DOHH2 (cell line): ENCODE measurements at regions not wholly inside any gene's neighbourhood (a gene's known extent, or its start where the extent isn't known, plus 50 kb on each side); places are given as distances from the start of the nearest gene placed in this dataset.

ENCODE experiments used
- H3F3A ChIP-seq: fragments of 200-600 bp; sonication (generic), shearing (Covaris generic); 2 replicates; pipeline ENCODE4 v1.6.0; 2016; ENCODE audit warnings: antibody characterized with exemption, mild to moderate bottlenecking; ENCODE audit not compliant: control insufficient read depth, insufficient read depth
- H3K27ac ChIP-seq: fragments of 200-600 bp; sonication (generic); 2 replicates; pipeline ENCODE4 v1.5.1; 2014; ENCODE audit warnings: low read depth, mild to moderate bottlenecking, low read length, moderate library complexity
- H3K27me3 ChIP-seq: fragments of 200-600 bp; sonication (generic); 2 replicates; pipeline ENCODE4 v1.6.1; 2014; ENCODE audit warnings: mild to moderate bottlenecking, low read length, mixed read lengths; ENCODE audit not compliant: control insufficient read depth
- H3K36me3 ChIP-seq: fragments of 200-600 bp; sonication (generic); 2 replicates; pipeline ENCODE4 v1.6.1; 2014; ENCODE audit warnings: mild to moderate bottlenecking, low read length, moderate library complexity, mixed read lengths; ENCODE audit not compliant: control insufficient read depth
- H3K4me1 ChIP-seq: fragments of 200-600 bp; sonication (generic); 2 replicates; pipeline ENCODE4 v1.6.1; 2014; ENCODE audit warnings: mild to moderate bottlenecking, low read length, mixed read lengths; ENCODE audit not compliant: control insufficient read depth
- H3K4me2 ChIP-seq: fragments of 200-600 bp; sonication (generic); 2 replicates; pipeline ENCODE4 v1.6.0; 2014; ENCODE audit warnings: mild to moderate bottlenecking, low read length, moderate library complexity
- H3K4me3 ChIP-seq: fragments of 200-600 bp; sonication (generic); 2 replicates; pipeline ENCODE4 v1.5.1; 2014; ENCODE audit warnings: mild to moderate bottlenecking, low read length, mixed read lengths
- H3K79me2 ChIP-seq: fragments of 200-600 bp; sonication (generic); 2 replicates; pipeline ENCODE4 v1.6.1; 2014; ENCODE audit warnings: mild to moderate bottlenecking, low read length, mixed read lengths; ENCODE audit not compliant: control insufficient read depth
- H3K9me2 ChIP-seq: fragments of 200-600 bp; sonication (generic); replicated peaks from 2 replicates; pipeline ENCODE4 v1.6.1; 2014; ENCODE audit warnings: mild to moderate bottlenecking, low read length, mixed read lengths; ENCODE audit not compliant: control insufficient read depth
- H3K9me3 ChIP-seq: fragments of 200-600 bp; sonication (generic); 2 replicates; pipeline ENCODE4 v1.6.1; 2014; ENCODE audit warnings: antibody characterized with exemption, low read length, mixed read lengths; ENCODE audit not compliant: control insufficient read depth, insufficient read depth
- H4K20me1 ChIP-seq: fragments of 200-600 bp; sonication (generic); 2 replicates; pipeline ENCODE4 v1.6.0; 2014; ENCODE audit warnings: low read depth, mild to moderate bottlenecking, antibody characterized with exemption, low read length, moderate library complexity; ENCODE audit not compliant: control insufficient read depth, insufficient read depth
- CTCF ChIP-seq: fragments of 200-600 bp; sonication (generic); IDR thresholded peaks from one replicate; pipeline ENCODE4 v1.5.1; 2014; ENCODE audit warnings: antibody characterized with exemption, mild to moderate bottlenecking, low read depth, low read length; ENCODE audit not compliant: poor library complexity, severe bottlenecking
- EZH2phosphoT487 ChIP-seq: fragments of 200-600 bp; sonication (generic); IDR thresholded peaks from 2 replicates; pipeline ENCODE4 v1.6.1; 2017; ENCODE audit warnings: borderline replicate concordance, mild to moderate bottlenecking, antibody characterized with exemption, low read length, moderate library complexity, mixed read lengths

GRCh38 chr6:137767465-137767864, 99.6 kb upstream of the TNFAIP3 start:
- H3K4me3 ChIP-seq = no peak overlapping the region
- TF ChIP-seq EZH2phosphoT487 (no peak), CTCF (no peak)
- no peak overlapping the region for H3K27ac ChIP-seq
- no peaks in the 10 kb centered on the region for H4K20me1 ChIP-seq
- no peaks in the 10 kb centered on the region for H3K36me3 ChIP-seq
- no peaks in the 10 kb centered on the region for H3K9me2 ChIP-seq
- no peaks in the 10 kb centered on the region for H3K79me2 ChIP-seq
- peaks cover 19% of the 10 kb centered on the region for H3K4me1 ChIP-seq
- H3K4me2 ChIP-seq = no peak overlapping the region
- H3F3A ChIP-seq = no peaks in the 10 kb centered on the region
- H3K27me3 ChIP-seq = no peaks in the 10 kb centered on the region
- no peaks in the 10 kb centered on the region for H3K9me3 ChIP-seq

GRCh38 chr6:137767911-137768690, 99.0 kb upstream of the TNFAIP3 start:
- Histone ChIP-seq H3K4me2 (no peak overlapping the region), H3K4me3 (no peak overlapping the region), H3K79me2 (no peaks in the 10 kb centered on the region), H3K27me3 (no peaks in the 10 kb centered on the region), H3K36me3 (no peaks in the 10 kb centered on the region), H3F3A (no peaks in the 10 kb centered on the region), H3K9me3 (no peaks in the 10 kb centered on the region), H3K27ac (no peak overlapping the region), H3K9me2 (no peaks in the 10 kb centered on the region), H3K4me1 (peaks cover 19% of the 10 kb centered on the region), H4K20me1 (no peaks in the 10 kb centered on the region)
- no peak for TF ChIP-seq CTCF
- TF ChIP-seq EZH2phosphoT487 = no peak

GRCh38 chr6:137768935-137769334, 98.1 kb upstream of the TNFAIP3 start:
- no peak for TF ChIP-seq EZH2phosphoT487
- TF ChIP-seq CTCF = no peak
- Histone ChIP-seq H3K4me1 (peaks cover 19% of the 10 kb centered on the region), H3K9me3 (no peaks in the 10 kb centered on the region), H3K36me3 (no peaks in the 10 kb centered on the region), H4K20me1 (no peaks in the 10 kb centered on the region), H3K27ac (no peak overlapping the region), H3K27me3 (no peaks in the 10 kb centered on the region), H3K79me2 (no peaks in the 10 kb centered on the region), H3K9me2 (no peaks in the 10 kb centered on the region), H3K4me3 (no peak overlapping the region), H3F3A (no peaks in the 10 kb centered on the region), H3K4me2 (no peak overlapping the region)
